ENCODE measurements at regions not wholly inside any gene's neighbourhood (a gene's known extent, or its start where the extent isn't known, plus 50 kb on each side); places are given as distances from the start of the nearest gene placed in this dataset.

GRCh38 chr6:113172531-113172966, 684.6 kb upstream of the MARCKS start:
- peaks cover 5 to 11% of the 10 kb centered on the region in 2 experiments; a peak in 3 of 4 replicates for H3K4me1 ChIP-seq (ENCODE audit: control insufficient read depth in 1 of 2, insufficient read depth in 2 of 2, low read depth in 1 of 2, low read length in 1 of 2)
- peak overlapping the region; percentile 53; the same call in 1 of the 2 replicates for H2AFZ ChIP-seq (ENCODE audit: low read depth)
- CTCF ChIA-PET: interaction anchor here (1.3 kb wide), 1 partner anchor 172 kb away, joined by 3 read pairs; no protein-coding TSS in a partner anchor
- H3K9me2 ChIP-seq: no peaks in the 10 kb centered on the region
- H3K4me2 ChIP-seq: no peak overlapping the region; the same call in 1 of the 2 replicates
- H4K20me1 ChIP-seq (ENCODE audit: insufficient read depth): no peaks in the 10 kb centered on the region
- no peak overlapping the region for H3K9ac ChIP-seq
- TF ChIP-seq TCF12 (IDR thresholded peaks at IDR 0.05): peak; percentile 58
- TF ChIP-seq JUND (IDR thresholded peaks at IDR 0.05): peak; percentile 18; the same call in 1 of the 2 replicates
- no peak for TF ChIP-seq FOSL2 (IDR thresholded peaks at IDR 0.05; ENCODE audit: borderline replicate concordance, low read depth)
- no peak for TF ChIP-seq MEF2A (IDR thresholded peaks at IDR 0.05; ENCODE audit: borderline replicate concordance, low read depth)
- TF ChIP-seq EP300 (IDR thresholded peaks at IDR 0.05; ENCODE audit: borderline replicate concordance in 1 of 2, low read depth in 1 of 2, low read length in 1 of 2): peak; percentile 13 to 74; a peak in 3 of 4 replicates
- TF ChIP-seq GABPA (IDR thresholded peaks at IDR 0.05; ENCODE audit: low read depth): no peak
- TF ChIP-seq FOXM1 (IDR thresholded peaks at IDR 0.05; ENCODE audit: low read depth): no peak
- no peak for TF ChIP-seq USF1 (IDR thresholded peaks at IDR 0.05; ENCODE audit: borderline replicate concordance, low read depth)
- peak; percentile 25; the same call in 1 of the 2 replicates for TF ChIP-seq RAD21 (IDR thresholded peaks at IDR 0.05; ENCODE audit: low read length)
- 0 out of 2 replicates have a peak, but pooled peaks have one; percentile 27 for TF ChIP-seq RCOR1 (IDR thresholded peaks at IDR 0.05; ENCODE audit: low read length)
- peak; percentile 46; the same call in 1 of the 2 replicates for TF ChIP-seq MXI1 (IDR thresholded peaks at IDR 0.05; ENCODE audit: low read depth, low read length)
- TF ChIP-seq PBX3 (IDR thresholded peaks at IDR 0.05): peak; percentile 77
- peak; percentile 72 for TF ChIP-seq GATA2 (CRISPR knock-in tag; IDR thresholded peaks at IDR 0.05)
- no peak for TF ChIP-seq REST (IDR thresholded peaks at IDR 0.05; ENCODE audit: low read depth, low read length)
- no peak for TF ChIP-seq YY1 (IDR thresholded peaks at IDR 0.05; ENCODE audit: low read depth)
- WGBS (ENCODE audit: low lambda C conversion rate): 65% methylated on average over 2 of the region's 2 CpGs
- H3K9me3 ChIP-seq: no peaks in the 10 kb centered on the region
- no peaks in the 10 kb centered on the region for H3F3A ChIP-seq (replicated peaks; ENCODE audit: insufficient read depth)
- no peaks in the 10 kb centered on the region for H3K27me3 ChIP-seq (ENCODE audit: insufficient read depth)
- POLR2A ChIA-PET: no interaction called here
- no peaks in the 10 kb centered on the region for H3K36me3 ChIP-seq (replicated peaks in 1 of 2; ENCODE audit: control insufficient read depth in 1 of 2, insufficient read depth in 2 of 2, low read length in 1 of 2)
- H3K79me2 ChIP-seq (ENCODE audit: insufficient read depth): no peaks in the 10 kb centered on the region
- no peak overlapping the region for H3K4me3 ChIP-seq (ENCODE audit: low read depth in 2 of 2, low read length in 1 of 2)
- peak; percentile 10 for DNase-seq
- H3K27ac ChIP-seq (ENCODE audit: low read depth in 2 of 2, low read length in 1 of 2): peak overlapping the region in 1 of 2 experiments; percentile 48; a peak in 2 of 4 replicates

All from SK-N-SH (cell line).